T47D (cell line): ENCODE measurements at regions not wholly inside any gene's neighbourhood (a gene's known extent, or its start where the extent isn't known, plus 50 kb on each side); places are given as distances from the start of the nearest gene placed in this dataset.

ENCODE experiments used
- DNase-seq, 2 experiments: peaks; one replicate each; pipeline versions ENCODE4 v3.0.0 to v3.0.0-alpha.2; 2011 to 2012; ENCODE audit warnings: low read depth in 1 of 2, low spot score in 1 of 2
- JUND ChIP-seq: IDR thresholded peaks from 2 replicates; pipeline ENCODE4 v1.6.1; 2012; ENCODE audit warnings: low read depth
- in situ Hi-C: cut with HindIII; loops from 2 replicates; pipeline ENCODE4 v1.10.0; 2016; ENCODE audit warnings: low sequenced_read_pairs, low pct_unique_long_range_greater_than_20kb

DNA sequence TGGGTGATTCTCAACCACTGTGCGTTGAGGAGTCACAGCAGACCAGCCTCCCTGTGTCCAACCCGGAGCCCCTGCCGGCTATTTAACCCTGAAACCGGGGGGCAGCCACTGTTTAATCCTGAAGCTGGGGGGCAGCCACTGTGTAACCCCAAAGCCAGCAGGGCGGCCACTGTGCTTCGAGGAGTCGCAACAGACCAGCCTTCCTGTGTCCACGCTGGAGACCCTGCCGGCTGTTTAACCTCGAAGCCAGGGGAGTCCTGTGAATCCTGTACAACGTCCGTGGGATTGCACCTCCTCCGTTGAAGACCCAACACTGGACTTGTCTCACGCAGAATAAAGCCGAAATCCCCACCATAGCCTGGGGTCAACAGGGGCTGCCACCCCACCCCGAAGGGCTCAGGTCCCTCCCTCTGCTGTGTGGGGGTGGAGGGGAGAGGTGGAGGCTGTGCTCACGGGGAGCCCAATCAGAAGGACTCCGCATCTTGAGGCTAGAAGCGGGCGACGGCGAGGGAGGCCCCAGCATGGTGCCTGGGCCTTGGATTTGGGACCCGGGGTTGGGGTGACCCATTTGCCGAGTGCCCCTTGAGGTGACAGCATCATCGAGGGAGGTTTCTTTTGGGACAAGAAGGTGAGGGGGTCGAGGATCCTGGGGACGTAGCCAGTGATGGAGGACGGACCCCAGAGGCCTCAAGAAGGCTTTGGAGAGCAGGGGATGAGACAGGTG, 94.9 kb downstream of the ADRA2C start:
- no peak for TF ChIP-seq JUND
- DNase-seq: no peak
- in situ Hi-C loops: no loop called here

DNA sequence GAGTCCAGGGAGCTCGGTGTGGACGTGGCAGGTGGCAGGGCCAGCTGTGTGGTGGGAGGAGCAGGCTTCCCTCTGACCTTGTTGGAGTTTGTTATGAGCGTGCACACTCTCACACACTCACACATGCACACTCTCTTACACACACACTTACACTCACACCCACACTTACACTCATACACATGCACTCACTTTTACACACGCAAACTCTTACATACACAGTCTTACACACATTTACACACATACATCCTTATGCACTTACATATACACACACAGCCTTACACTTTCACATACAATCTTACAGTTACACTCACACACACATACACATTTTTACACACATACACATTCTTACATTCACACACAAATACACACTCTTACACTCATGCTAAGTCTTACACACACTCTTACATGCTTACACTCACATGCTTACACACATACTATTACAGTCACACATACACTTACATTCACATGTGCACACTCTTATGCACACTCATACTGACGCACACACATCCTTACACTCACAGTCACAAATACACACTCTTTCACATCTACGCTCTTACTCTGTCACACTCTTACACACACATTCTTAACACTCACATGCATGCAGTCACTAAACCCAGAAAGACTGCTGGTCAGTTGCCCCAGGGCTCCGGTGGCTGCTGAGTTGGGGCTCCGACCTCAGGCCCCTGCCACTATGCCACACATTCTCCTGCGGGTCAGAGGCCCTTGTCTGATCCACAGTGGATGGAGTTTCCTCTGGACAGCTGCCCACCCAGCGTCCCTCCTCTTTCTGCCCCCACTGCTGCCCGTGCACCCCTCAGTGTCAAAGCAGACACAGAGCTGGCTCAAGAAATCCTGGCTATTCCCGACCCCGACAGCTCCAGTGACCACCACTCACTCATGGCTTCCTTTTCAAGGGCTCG, 95.8 kb downstream of the ADRA2C start:
- no peak for TF ChIP-seq JUND
- in situ Hi-C loops: no loop called here
- no peak for DNase-seq

DNA sequence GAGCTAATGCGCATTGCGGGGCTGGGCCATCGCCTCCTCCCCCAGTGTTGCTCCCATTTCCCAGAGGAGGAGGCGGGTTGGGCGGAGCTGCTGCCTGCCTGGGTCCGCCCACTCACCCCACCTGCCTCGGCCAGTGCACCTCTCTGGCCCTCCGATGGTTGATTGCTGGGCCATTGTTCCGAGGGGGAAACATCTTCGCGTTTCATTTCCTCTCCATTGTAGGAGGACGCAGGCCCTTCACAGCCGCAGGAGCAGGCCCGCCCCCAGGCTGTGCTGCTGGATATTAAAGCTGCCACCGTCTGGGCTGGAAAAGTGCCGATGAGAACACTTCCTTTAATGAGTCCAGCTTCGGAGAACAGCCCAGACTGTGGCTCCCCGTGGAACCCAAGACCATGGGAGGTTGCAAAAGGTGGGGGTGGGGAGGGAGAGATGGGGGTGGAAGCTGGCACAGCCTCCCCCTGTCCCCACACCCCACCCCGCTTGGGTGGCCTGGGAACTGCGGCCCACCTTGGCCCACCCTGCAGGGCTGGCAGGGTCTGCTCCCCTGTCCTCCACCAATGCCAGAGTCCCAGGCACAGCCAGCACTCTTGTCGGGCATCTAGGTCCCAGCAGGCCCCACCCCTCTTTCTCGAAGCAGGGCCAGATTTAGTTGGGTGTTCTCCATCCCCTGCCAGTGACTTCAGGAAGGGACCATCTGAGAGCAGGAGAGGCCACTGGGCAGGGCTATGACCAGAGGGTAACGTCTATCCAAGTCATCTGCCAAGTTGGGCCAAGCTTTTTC, 96.6 kb downstream of the ADRA2C start:
- in situ Hi-C loops: no loop called here
- DNase-seq: no peak
- TF ChIP-seq JUND: no peak

DNA sequence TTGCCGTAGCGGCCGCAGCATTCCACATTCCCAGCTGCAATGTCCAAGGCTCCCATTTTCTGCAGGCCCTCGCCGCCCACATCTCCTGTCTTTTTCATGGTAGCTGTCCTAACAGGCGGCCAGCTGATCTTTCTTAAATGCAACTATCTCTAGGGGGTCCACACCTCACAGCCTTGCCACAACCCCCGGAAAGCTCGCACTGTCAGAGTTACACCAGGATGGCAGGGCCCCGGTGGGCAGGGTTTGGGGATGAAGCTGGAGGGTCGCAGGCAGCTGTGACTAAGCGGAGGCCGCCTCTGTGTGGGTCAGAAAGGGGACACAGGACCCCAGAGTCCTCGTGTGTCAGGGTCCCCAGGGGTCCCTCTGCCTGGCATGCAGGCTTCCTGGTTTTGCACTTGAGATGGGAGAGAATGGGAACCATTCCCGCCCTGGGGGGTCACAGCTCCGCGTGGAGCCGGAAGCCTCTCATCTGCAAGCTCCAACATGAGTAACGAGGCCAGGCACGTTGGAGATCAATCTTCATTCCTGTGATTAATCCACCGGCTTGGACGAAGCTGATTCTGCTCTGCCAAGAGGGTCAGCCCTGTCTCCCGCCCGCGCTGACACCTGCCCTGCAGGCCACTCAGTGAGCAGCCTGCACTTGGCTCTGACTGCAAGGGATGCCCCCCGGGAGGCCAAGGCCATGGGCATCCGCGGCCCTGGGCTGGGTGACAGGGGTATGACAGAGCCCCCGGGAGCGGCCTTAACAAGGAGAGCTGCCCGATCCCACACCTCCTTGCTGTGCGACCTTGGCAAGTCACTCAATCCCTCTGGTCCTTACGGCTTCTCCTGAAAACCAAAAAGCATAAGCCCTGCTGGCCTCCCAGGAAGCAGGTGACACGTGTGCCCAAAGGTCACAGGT, 97.9 kb downstream of the ADRA2C start:
- no peak for TF ChIP-seq JUND
- DNase-seq: no peak
- in situ Hi-C loops: no loop called here

DNA sequence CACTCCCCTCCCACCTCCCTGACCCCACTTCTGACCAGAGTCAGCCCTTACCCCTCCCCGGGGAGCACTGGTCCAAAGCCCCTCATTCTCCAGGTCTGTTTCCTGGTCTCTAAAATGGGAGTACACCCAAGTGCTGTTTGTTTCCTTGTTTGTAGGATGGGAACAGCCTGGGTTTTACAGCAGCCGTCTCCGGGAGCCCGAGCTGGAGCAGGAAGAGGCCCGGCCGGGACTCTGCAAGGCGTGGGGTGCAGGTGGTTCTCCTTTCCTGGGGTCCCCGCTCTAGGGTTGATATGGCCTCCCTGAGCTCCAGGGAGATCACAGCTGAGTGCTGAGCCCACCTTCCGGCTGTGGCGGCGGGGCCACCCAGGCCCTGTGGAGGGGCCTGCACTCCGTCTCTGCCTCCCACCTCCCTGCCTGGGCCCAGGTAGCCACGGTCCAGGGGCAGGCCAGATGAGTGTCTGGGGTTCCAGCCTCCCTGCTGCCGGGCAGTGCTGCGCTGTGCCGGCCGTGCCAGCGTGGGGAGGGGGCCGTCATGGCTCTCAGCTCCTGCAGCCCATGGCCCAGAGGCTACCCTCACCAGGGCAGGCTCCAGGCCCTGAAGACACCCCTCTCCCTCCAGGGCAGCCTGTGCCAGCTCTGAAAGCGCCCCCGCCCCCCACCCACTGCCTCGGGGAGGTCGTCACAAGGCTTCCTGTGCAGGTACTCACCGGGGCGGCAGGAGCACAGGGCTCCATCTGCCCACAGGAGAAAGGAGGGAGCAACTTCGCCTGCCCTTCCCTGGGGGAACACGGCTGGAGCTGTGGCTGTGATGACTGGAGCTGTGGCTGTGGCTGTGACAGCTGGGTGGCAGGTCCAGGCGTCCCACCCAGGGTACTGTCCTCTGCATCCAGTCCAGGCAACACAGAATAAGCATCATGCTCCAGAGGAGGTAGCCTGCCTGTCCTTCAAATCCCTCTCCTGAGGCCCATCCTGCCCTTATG, 98.8 kb downstream of the ADRA2C start:
- DNase-seq: no peak
- no peak for TF ChIP-seq JUND
- in situ Hi-C loops: no loop called here

DNA sequence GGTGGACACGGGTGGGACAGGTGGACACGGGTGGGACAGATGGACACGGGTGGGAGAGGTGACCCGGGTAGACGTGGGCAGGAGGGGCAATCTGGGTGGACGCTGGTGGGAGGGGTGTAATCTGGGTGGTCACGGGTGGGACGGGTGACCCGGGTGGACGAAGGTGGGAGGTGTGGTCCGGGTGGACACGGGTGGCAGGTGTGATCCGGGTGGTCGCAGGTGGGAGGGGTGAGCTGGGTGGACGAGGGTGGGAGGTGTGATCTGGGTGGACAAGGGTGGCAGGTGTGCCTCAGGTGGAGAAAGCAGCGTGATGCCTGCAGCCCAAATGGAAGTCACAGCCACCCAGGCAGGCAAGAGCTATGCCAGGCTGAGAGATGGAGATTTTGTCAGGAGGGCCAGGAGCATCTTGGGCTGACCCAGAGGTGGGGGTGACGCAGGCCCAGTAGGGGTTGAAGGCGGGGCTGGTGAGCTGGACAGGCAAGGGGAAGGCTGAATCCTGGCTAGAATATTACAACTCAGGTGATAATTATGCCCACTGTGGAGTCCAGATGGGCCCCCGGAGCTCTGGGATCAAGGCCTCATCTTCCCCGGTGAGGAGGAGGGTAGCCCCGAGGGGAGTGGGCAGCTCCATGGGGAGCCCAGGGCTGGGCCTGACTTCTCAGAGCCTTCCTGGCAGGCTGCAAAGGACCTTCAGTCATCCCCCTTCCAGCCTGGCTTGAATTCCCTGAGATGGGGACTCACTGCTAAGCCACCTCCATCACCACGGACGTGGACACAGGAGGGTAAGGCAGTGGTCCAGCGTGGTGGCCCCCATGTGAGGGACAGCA, 100.0 kb downstream of the ADRA2C start:
- in situ Hi-C loops: no loop called here
- no peak for TF ChIP-seq JUND
- DNase-seq: no peak

DNA sequence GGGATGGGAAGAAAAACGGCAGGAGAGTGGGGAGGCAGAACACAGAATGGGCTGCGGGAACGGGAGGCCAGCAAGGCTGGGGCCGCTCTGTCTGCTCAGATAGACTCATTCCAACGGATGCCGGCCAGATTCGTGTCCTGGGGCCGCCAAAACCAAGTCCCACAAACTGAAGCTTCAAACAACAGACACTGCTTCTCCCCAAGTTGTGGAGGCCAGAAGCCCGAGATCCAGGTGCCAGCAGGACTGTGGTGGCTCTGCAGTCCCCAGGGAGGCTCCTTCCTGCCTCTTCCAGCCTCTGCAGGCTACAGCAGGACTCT, 100.6 kb downstream of the ADRA2C start:
- in situ Hi-C loops: no loop called here
- TF ChIP-seq JUND: no peak
- DNase-seq: no peak

DNA sequence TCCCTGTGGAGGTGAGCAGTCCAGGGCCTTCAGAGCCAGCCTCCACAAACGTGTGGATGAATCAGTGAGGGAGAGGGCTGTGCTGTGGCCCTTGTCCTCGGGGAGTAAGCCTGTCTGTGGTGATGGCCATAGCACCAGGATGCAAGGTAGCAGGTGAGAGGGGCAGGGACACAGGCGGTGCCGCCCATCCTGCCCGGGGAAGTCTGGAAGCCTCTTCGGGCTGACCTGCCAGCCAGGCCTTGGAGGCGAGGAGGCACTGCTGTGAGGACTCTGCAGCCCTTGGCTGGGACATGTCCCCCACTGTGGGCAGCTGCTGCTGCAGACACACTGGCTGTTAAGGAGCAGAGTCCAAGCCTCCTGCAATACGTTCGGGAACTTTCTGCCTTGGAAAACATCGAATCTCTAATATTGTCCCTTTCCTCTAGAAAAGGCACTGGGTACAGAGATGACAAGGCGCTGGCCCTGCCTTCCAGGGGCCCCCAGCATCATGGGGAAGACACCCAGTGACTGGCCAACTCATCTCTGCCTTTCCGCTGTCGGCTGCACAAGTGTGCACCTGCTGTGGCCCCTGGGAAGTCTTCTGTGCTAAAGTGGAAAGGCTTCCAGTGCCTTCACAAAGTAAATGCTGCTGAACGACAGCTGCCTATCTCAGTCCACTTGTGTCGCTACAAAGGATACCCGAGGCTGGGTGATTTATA, 101.4 kb downstream of the ADRA2C start:
- DNase-seq: no peak
- in situ Hi-C loops: no loop called here
- TF ChIP-seq JUND: no peak

DNA sequence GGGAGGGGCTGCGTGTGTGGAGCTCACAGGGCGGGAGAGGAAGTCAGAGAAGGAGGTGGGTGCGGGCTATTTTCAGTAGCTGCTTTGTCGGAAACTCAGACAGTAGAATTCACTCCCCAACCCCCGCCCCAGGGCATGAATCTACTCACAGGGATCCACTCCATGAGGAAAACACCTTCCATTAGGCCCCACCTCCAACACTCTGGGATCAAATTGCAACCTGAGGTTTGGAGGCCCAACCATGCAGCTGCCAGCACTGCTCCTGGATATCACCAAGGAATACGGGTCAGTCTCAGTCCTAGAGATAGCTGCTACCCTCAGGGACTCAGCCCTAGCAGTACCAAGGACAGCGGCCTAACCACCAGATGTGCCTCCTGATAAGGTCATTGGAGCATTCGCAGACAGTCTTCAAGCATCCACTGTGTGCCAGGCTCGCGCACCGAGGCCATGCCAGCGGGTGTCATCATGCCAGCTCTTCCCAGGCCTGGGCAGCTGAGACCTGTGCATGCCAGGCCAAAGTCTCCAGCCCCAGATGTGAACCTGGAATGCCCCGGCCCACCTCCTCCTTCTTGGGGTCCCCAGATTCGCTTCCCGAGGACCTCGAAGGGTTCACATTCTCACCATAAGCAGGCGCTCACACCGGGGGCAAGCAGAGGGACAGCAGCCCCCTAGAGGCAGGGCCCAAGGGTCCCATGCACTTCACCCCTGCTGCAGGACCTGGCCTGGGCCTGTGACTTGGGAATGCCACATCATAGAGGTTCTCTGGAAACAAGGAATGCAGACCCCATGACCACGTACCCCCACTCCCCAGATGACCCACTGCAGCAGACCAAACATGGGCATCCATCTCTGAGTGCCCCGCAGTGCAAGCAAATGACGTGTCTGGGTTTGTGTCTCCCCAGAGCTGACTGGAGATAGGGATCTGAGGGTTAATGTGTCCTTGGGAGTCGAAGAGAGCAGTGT, 102.3 kb downstream of the ADRA2C start:
- in situ Hi-C loops: no loop called here
- peak in 1 of 2 experiments; percentile 80 for DNase-seq
- TF ChIP-seq JUND: no peak
